ENCODE measurements at regions not wholly inside any gene's neighbourhood (a gene's known extent, or its start where the extent isn't known, plus 50 kb on each side); places are given as distances from the start of the nearest gene placed in this dataset.

DNA sequence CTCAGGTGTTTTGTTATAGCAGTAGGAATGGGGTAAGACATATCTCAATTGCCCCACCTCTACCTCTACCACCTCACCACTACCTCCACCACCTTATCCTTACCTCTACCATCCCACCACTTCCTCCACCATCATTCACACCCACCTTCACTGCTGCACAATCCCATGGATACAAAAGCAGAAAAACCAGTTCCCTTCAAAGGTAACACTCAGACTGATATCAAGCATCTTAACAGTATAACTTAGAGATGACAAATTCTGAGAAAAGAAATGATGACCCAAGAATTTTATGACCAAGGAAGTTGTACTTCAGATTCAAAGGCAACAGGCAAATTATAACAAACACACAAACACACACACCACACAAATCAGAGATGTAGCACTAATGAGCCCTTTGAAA lies 189.4 kb downstream of the NUAK1 start:
- H2AFZ ChIP-seq (ENCODE audit: low read length) = no peak overlapping the region
- DNase-seq (ENCODE audit: low spot score) (no peak), ATAC-seq (no peak), FAIRE-seq (no peak)
- no peaks in the 10 kb centered on the region for H4K20me1 ChIP-seq (ENCODE audit: insufficient read depth, low read length)
- ChIA-PET CTCF (ENCODE audit: low intra/inter-chr PET ratio, low total read pairs) (no interaction called here), POLR2A (no interaction called here)
- H3K4me3 ChIP-seq (replicated peaks in 1 of 3; ENCODE audit: insufficient read depth in 1 of 3, low read depth in 2 of 3, low read length in 3 of 3) = no peak overlapping the region
- no peaks in the 10 kb centered on the region for H3K36me3 ChIP-seq (replicated peaks in 1 of 2; ENCODE audit: control insufficient read depth in 1 of 2, insufficient read depth in 2 of 2, low read length in 2 of 2)
- no peaks in the 10 kb centered on the region for H3K4me1 ChIP-seq (ENCODE audit: insufficient read depth, low read length)
- H3K9me3 ChIP-seq (ENCODE audit: low read length) = no peaks in the 10 kb centered on the region
- no peaks in the 10 kb centered on the region for H3K27me3 ChIP-seq (ENCODE audit: control insufficient read depth in 1 of 2, insufficient read depth in 2 of 2, low read length in 2 of 2)
- no peak overlapping the region for H3K27ac ChIP-seq (ENCODE audit: extremely low read length, insufficient read depth, low read length)
- no TSS peak for BruUV-seq (replicated peaks)
- TF ChIP-seq ISX (CRISPR knock-in tag; conservative IDR thresholded peaks at IDR 0.05) (no peak), POGZ (CRISPR knock-in tag; IDR thresholded peaks at IDR 0.05) (no peak), SMARCE1 (IDR thresholded peaks at IDR 0.05; ENCODE audit: borderline replicate concordance) (no peak), NFE2 (CRISPR knock-in tag; IDR thresholded peaks at IDR 0.05) (no peak), ZNF546 (CRISPR knock-in tag; conservative IDR thresholded peaks at IDR 0.05) (no peak), BORCS8-MEF2B (CRISPR knock-in tag; IDR thresholded peaks at IDR 0.05) (no peak), ZNF367 (CRISPR knock-in tag; IDR thresholded peaks at IDR 0.05; ENCODE audit: borderline replicate concordance) (no peak), ZC3H4 (CRISPR knock-in tag; IDR thresholded peaks at IDR 0.05; ENCODE audit: borderline replicate concordance) (no peak), GFI1 (CRISPR knock-in tag; IDR thresholded peaks at IDR 0.05; ENCODE audit: borderline replicate concordance) (no peak), NR2C2 (CRISPR knock-in tag; IDR thresholded peaks at IDR 0.05; ENCODE audit: borderline replicate concordance) (no peak), PTBP1 (IDR thresholded peaks at IDR 0.05; ENCODE audit: low read depth, low read length, poor library complexity, severe bottlenecking) (no peak), NONO (IDR thresholded peaks at IDR 0.05) (no peak), NONO (CRISPR knock-in tag; conservative IDR thresholded peaks at IDR 0.05) (no peak), WIZ (CRISPR knock-in tag; IDR thresholded peaks at IDR 0.05) (no peak), TOE1 (CRISPR knock-in tag; IDR thresholded peaks at IDR 0.05) (no peak), NFYB (CRISPR knock-in tag; IDR thresholded peaks at IDR 0.05) (no peak)
- TF ChIP-seq, protein P1, sequence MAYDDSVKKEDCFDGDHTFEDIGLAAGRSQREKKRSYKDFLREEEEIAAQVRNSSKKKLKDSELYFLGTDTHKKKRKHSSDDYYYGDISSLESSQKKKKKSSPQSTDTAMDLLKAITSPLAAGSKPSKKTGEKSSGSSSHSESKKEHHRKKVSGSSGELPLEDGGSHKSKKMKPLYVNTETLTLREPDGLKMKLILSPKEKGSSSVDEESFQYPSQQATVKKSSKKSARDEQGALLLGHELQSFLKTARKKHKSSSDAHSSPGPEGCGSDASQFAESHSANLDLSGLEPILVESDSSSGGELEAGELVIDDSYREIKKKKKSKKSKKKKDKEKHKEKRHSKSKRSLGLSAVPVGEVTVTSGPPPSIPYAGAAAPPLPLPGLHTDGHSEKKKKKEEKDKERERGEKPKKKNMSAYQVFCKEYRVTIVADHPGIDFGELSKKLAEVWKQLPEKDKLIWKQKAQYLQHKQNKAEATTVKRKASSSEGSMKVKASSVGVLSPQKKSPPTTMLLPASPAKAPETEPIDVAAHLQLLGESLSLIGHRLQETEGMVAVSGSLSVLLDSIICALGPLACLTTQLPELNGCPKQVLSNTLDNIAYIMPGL (CRISPR knock-in tag; IDR thresholded peaks at IDR 0.05; ENCODE audit: borderline replicate concordance in 1 of 2, low read depth in 1 of 2) = no peak
- TF ChIP-seq, protein P2, sequence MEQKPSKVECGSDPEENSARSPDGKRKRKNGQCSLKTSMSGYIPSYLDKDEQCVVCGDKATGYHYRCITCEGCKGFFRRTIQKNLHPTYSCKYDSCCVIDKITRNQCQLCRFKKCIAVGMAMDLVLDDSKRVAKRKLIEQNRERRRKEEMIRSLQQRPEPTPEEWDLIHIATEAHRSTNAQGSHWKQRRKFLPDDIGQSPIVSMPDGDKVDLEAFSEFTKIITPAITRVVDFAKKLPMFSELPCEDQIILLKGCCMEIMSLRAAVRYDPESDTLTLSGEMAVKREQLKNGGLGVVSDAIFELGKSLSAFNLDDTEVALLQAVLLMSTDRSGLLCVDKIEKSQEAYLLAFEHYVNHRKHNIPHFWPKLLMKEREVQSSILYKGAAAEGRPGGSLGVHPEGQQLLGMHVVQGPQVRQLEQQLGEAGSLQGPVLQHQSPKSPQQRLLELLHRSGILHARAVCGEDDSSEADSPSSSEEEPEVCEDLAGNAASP (CRISPR knock-in tag; IDR thresholded peaks at IDR 0.05; ENCODE audit: borderline replicate concordance) = no peak
- TF ChIP-seq, protein P3, sequence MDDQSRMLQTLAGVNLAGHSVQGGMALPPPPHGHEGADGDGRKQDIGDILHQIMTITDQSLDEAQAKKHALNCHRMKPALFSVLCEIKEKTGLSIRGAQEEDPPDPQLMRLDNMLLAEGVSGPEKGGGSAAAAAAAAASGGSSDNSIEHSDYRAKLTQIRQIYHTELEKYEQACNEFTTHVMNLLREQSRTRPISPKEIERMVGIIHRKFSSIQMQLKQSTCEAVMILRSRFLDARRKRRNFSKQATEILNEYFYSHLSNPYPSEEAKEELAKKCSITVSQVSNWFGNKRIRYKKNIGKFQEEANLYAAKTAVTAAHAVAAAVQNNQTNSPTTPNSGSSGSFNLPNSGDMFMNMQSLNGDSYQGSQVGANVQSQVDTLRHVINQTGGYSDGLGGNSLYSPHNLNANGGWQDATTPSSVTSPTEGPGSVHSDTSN (CRISPR knock-in tag; IDR thresholded peaks at IDR 0.05; ENCODE audit: borderline replicate concordance) = no peak
- no peak overlapping the region for H3K4me2 ChIP-seq (ENCODE audit: low read depth, low read length)
- H3K9ac ChIP-seq (ENCODE audit: insufficient read depth, low read depth, low read length) = no peak overlapping the region
- in situ Hi-C loops (cut with HindIII; ENCODE audit: extremely low pct_ligation_motif_present, low pct_unique_long_range_greater_than_20kb) = no loop called here
- no peaks in the 10 kb centered on the region for H3K79me2 ChIP-seq (ENCODE audit: insufficient read depth, low read length)
- intact Hi-C loops (cut with micrococcal nuclease; ENCODE audit: unreplicated experiment) = no loop called here
